ENCODE measurements at regions not wholly inside any gene's neighbourhood (a gene's known extent, or its start where the extent isn't known, plus 50 kb on each side); places are given as distances from the start of the nearest gene placed in this dataset.

DNA sequence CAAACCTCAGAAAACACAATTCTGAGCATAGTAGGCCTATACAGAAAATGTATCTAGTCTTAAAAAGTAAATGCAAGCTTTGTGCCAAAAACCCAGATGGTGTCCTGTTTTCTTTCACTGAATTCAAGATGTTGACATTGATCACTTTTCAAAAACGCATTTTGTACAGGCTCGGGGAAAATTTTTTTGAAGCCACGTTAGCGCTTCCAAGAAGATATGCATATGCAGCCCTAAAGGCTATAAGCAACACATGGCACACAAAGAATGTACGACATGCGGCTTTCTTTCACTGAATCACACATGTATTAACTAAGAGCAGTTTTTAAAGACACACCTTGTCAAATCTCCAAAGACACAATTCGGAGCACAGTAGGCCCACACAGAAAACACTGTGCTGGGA, 115.4 kb downstream of the MRPL57 start:
- TF ChIP-seq POLR2A (IDR thresholded peaks at IDR 0.05; ENCODE audit: low read depth, low read length): no peak
- TF ChIP-seq TAF1 (IDR thresholded peaks at IDR 0.05; ENCODE audit: low read depth, low read length): no peak
- no peak for TF ChIP-seq POU2F2 (IDR thresholded peaks at IDR 0.05; ENCODE audit: low read depth, low read length)
- TF ChIP-seq SPI1 (IDR thresholded peaks at IDR 0.05; ENCODE audit: low read depth, low read length): no peak

All from GM12891 (cell line).